ENCODE measurements at regions not wholly inside any gene's neighbourhood (a gene's known extent, or its start where the extent isn't known, plus 50 kb on each side); places are given as distances from the start of the nearest gene placed in this dataset.

GRCh38 chr3:28850186-28850585 lies 430.7 kb upstream of the RBMS3 start:
- no peaks in the 10 kb centered on the region for H4K20me1 ChIP-seq (replicated peaks in 1 of 2; ENCODE audit: control insufficient read depth in 1 of 2, insufficient read depth in 2 of 2, low read length in 2 of 2)
- no peak overlapping the region for H2BK5ac ChIP-seq (ENCODE audit: low read depth, low read length)
- WGBS, 2 experiments (ENCODE audit: extremely low coverage in 1 of 2, insufficient coverage in 1 of 2, insufficient read length in 1 of 2, insufficient replicate concordance in 2 of 2, low coverage in 1 of 2, low lambda C conversion rate in 2 of 2, missing lambda C conversion rate in 1 of 2): 90% methylated on average over 1 of the region's 1 CpG; no CpG with 5 or more reads in 1 of the 2 experiments
- no peak overlapping the region for H3K4ac ChIP-seq (replicated peaks; ENCODE audit: insufficient read length, low read depth, low read length)
- FAIRE-seq (no peak), DNase-seq (ENCODE audit: low read depth in 1 of 2, low spot score in 2 of 2) (no peak)
- no peak overlapping the region for H3K4me3 ChIP-seq (ENCODE audit: extremely low read depth in 1 of 4, insufficient read depth in 2 of 4, low read depth in 3 of 4, low read length in 4 of 4)
- H2BK12ac ChIP-seq (ENCODE audit: low read depth, low read length): no peak overlapping the region
- no peak overlapping the region for H2BK20ac ChIP-seq (ENCODE audit: low read length)
- no peaks in the 10 kb centered on the region for H3K79me1 ChIP-seq (ENCODE audit: low read depth, low read length)
- no peak overlapping the region for H2AK5ac ChIP-seq (ENCODE audit: low read depth, low read length)
- H3K27me3 ChIP-seq (replicated peaks in 1 of 4; ENCODE audit: control insufficient read depth in 3 of 4, extremely low read depth in 1 of 4, insufficient read depth in 3 of 4, low read length in 3 of 4): no peaks in the 10 kb centered on the region
- no peak overlapping the region for H2BK120ac ChIP-seq (replicated peaks; ENCODE audit: low read depth, low read length)
- H4K91ac ChIP-seq (replicated peaks; ENCODE audit: insufficient read length, low read length): no peak overlapping the region
- ChIA-PET POLR2A (ENCODE audit: partially characterized antibody) (no interaction called here), CTCF (ENCODE audit: partially characterized antibody) (no interaction called here)
- no peak overlapping the region for H3K56ac ChIP-seq (replicated peaks; ENCODE audit: insufficient read length, low read depth, low read length)
- no peak overlapping the region for H3K14ac ChIP-seq (ENCODE audit: insufficient read length)
- H2AFZ ChIP-seq (ENCODE audit: low read length): no peak overlapping the region
- H3K36me3 ChIP-seq (ENCODE audit: control insufficient read depth in 2 of 4, insufficient read depth in 4 of 4, low read length in 3 of 4): no peaks in the 10 kb centered on the region
- no peaks in the 10 kb centered on the region; the same call in 1 of the 2 replicates for H3K23me2 ChIP-seq (ENCODE audit: low read depth, low read length)
- no peak overlapping the region for H3K9ac ChIP-seq (replicated peaks in 1 of 4; ENCODE audit: extremely low read depth in 1 of 4, low read depth in 3 of 4, low read length in 3 of 4)
- TF ChIP-seq MAX (IDR thresholded peaks at IDR 0.05): no peak
- no peak overlapping the region for H4K5ac ChIP-seq (ENCODE audit: insufficient read length, low read depth, low read length)
- no peak overlapping the region for H3K18ac ChIP-seq (ENCODE audit: extremely low read depth, low read length)
- H3K9me3 ChIP-seq (ENCODE audit: insufficient read depth in 2 of 2, low read depth in 1 of 2, low read length in 1 of 2): no peaks in the 10 kb centered on the region
- no peak overlapping the region for H2BK15ac ChIP-seq (ENCODE audit: low read length)
- H3K27ac ChIP-seq (ENCODE audit: low read depth, low read length): no peak overlapping the region
- no peak overlapping the region for H3K4me2 ChIP-seq (ENCODE audit: insufficient read depth in 1 of 2, low read depth in 2 of 2, low read length in 2 of 2)
- H3K79me2 ChIP-seq (ENCODE audit: control insufficient read depth in 1 of 2, insufficient read depth in 2 of 2, low read length in 2 of 2): no peaks in the 10 kb centered on the region
- no peaks in the 10 kb centered on the region for H3K4me1 ChIP-seq (replicated peaks in 1 of 4; ENCODE audit: control insufficient read depth in 3 of 4, insufficient read depth in 4 of 4, low read length in 3 of 4)
- H4K8ac ChIP-seq (ENCODE audit: extremely low read depth, insufficient read depth, low read length): no peak overlapping the region
- no peak overlapping the region for H3K23ac ChIP-seq (ENCODE audit: insufficient read length)

Data from H1 (cell line).